PC-9 (cell line): ENCODE measurements at regions not wholly inside any gene's neighbourhood (a gene's known extent, or its start where the extent isn't known, plus 50 kb on each side); places are given as distances from the start of the nearest gene placed in this dataset.
"Not testable (repeated sequence)": the region's sequence is repeated elsewhere in the genome, so short reads cannot be mapped to it uniquely, and the experiment has no call there.

ENCODE experiments used
- BruUV-seq: library from RNA; stranded (reverse); fragments of 400-500 nt; replicated peaks from 2 replicates; lab custom pipeline; 2021; lab: Mats Ljungman, UMichigan
- CTCF ChIA-PET: fragments of 300-600 bp; sonication (Branson Sonifier 250); formaldehyde crosslinking; loops from one replicate; lab custom pipeline; 2022; ENCODE audit warnings: antibody characterized with exemption; lab: Charles Lee
- POLR2A ChIA-PET: fragments of 300-600 bp; sonication (Branson Sonifier 250); formaldehyde crosslinking; loops from one replicate; lab custom pipeline; 2022; ENCODE audit warnings: antibody characterized with exemption; ENCODE audit not compliant: unreplicated experiment; lab: Charles Lee
- DNase-seq, 2 experiments: peaks; one replicate each; pipeline versions ENCODE4 v3.0.0 to v3.0.0-alpha.2; 2015 to 2022; ENCODE audit warnings: mixed read lengths in 1 of 2
- H2AFZ ChIP-seq: fragments of 200-600 bp; sonication (generic); 2 replicates; pipeline ENCODE4 v1.8.1; 2017; ENCODE audit warnings: antibody characterized with exemption
- H3F3A ChIP-seq: fragments of 200-600 bp; sonication (generic); 2 replicates; pipeline ENCODE4 v1.8.1; 2017; ENCODE audit warnings: antibody characterized with exemption, mild to moderate bottlenecking, low read depth; ENCODE audit not compliant: insufficient read depth
- H3K27ac ChIP-seq: fragments of 200-600 bp; sonication (generic); 2 replicates; pipeline ENCODE4 v1.6.1; 2016; ENCODE audit warnings: mixed run types
- H3K27me3 ChIP-seq: fragments of 200-600 bp; sonication (generic); 2 replicates; pipeline ENCODE4 v1.6.1; 2016; ENCODE audit warnings: low read depth, mixed run types; ENCODE audit not compliant: insufficient read depth
- H3K36me3 ChIP-seq: fragments of 200-600 bp; sonication (generic); 2 replicates; pipeline ENCODE4 v1.6.1; 2016; ENCODE audit warnings: low read depth, mixed run types
- H3K4me1 ChIP-seq: fragments of 200-600 bp; sonication (generic); replicated peaks from 2 replicates; pipeline ENCODE4 v1.6.1; 2016; ENCODE audit warnings: mixed run types; ENCODE audit not compliant: insufficient read depth
- H3K4me2 ChIP-seq: fragments of 200-600 bp; sonication (generic); 2 replicates; pipeline ENCODE4 v1.6.1; 2017; ENCODE audit warnings: mixed run types
- H3K4me3 ChIP-seq: fragments of 200-600 bp; sonication (generic); 2 replicates; pipeline ENCODE4 v1.6.1; 2016; ENCODE audit warnings: mixed run types
- H3K79me2 ChIP-seq: fragments of 200-600 bp; sonication (generic); 2 replicates; pipeline ENCODE4 v1.6.1; 2017; ENCODE audit warnings: low read depth, mixed run types
- H3K9me2 ChIP-seq: fragments of 200-600 bp; sonication (generic); 2 replicates; pipeline ENCODE4 v1.8.1; 2017; ENCODE audit warnings: mild to moderate bottlenecking; ENCODE audit not compliant: insufficient read depth
- H3K9me3 ChIP-seq: fragments of 200-600 bp; sonication (generic); 2 replicates; pipeline ENCODE4 v1.8.1; 2016; ENCODE audit warnings: low read depth; ENCODE audit not compliant: insufficient read depth
- H4K20me1 ChIP-seq: fragments of 200-600 bp; sonication (generic); 2 replicates; pipeline ENCODE4 v1.8.1; 2017; ENCODE audit not compliant: insufficient read depth
- CTCF ChIP-seq: fragments of 200-600 bp; sonication (generic); conservative IDR thresholded peaks from 2 replicates; pipeline ENCODE4 v1.6.1; 2017; ENCODE audit warnings: mixed run types, antibody characterized with exemption, mild to moderate bottlenecking, moderate library complexity
- EZH2 ChIP-seq: fragments of 200-600 bp; sonication (generic); IDR thresholded peaks from 2 replicates; pipeline ENCODE4 v1.8.0; 2017; ENCODE audit warnings: antibody characterized with exemption, low read depth
- intact Hi-C: fragments of 100-400 bp; cut with micrococcal nuclease; formaldehyde crosslinking; loops from one replicate; pipeline ENCODE4 v1.10.0; 2022; ENCODE audit not compliant: unreplicated experiment

GRCh38 chrX:128622296-128622695, 570.1 kb upstream of the ACTRT1 start:
- POLR2A ChIA-PET: no interaction called here
- TF ChIP-seq EZH2: no peak
- no peak for TF ChIP-seq CTCF
- no peaks in the 10 kb centered on the region for H3K36me3 ChIP-seq
- no peak for DNase-seq
- CTCF ChIA-PET: no interaction called here
- H3K27me3 ChIP-seq: no peaks in the 10 kb centered on the region
- no peaks in the 10 kb centered on the region for H3K9me2 ChIP-seq
- no peaks in the 10 kb centered on the region for H4K20me1 ChIP-seq
- no peaks in the 10 kb centered on the region for H3K9me3 ChIP-seq
- intact Hi-C loops: no loop called here
- H2AFZ ChIP-seq: no peak overlapping the region
- no peaks in the 10 kb centered on the region for H3K79me2 ChIP-seq
- H3K4me1 ChIP-seq: no peaks in the 10 kb centered on the region
- H3K4me3 ChIP-seq: no peak overlapping the region
- H3K4me2 ChIP-seq: no peak overlapping the region
- H3F3A ChIP-seq: no peaks in the 10 kb centered on the region; the same call in 1 of the 2 replicates
- no TSS peak for BruUV-seq
- H3K27ac ChIP-seq: no peak overlapping the region

- no peak for DNase-seq
- Histone ChIP-seq H3K4me3 (no peak overlapping the region), H3K9me3 (no peaks in the 10 kb centered on the region), H3F3A (no peaks in the 10 kb centered on the region; the same call in 1 of the 2 replicates), H3K27ac (no peak overlapping the region), H3K27me3 (no peaks in the 10 kb centered on the region), H3K36me3 (no peaks in the 10 kb centered on the region), H3K79me2 (no peaks in the 10 kb centered on the region), H3K4me1 (no peaks in the 10 kb centered on the region), H4K20me1 (no peaks in the 10 kb centered on the region), H3K9me2 (no peaks in the 10 kb centered on the region), H2AFZ (no peak overlapping the region), H3K4me2 (no peak overlapping the region)
- no TSS peak for BruUV-seq
- CTCF ChIA-PET: no interaction called here
- TF ChIP-seq EZH2 (no peak), CTCF (no peak)
- intact Hi-C loops: no loop called here
- POLR2A ChIA-PET: no interaction called here
Observed at GRCh38 chrX:128619490-128619889, 567.3 kb upstream of the ACTRT1 start.

- H3F3A ChIP-seq: no peaks in the 10 kb centered on the region; the same call in 1 of the 2 replicates
- intact Hi-C loops: no loop called here
- no peaks in the 10 kb centered on the region for H4K20me1 ChIP-seq
- H3K27ac ChIP-seq: no peak overlapping the region
- no peak for TF ChIP-seq EZH2
- TF ChIP-seq CTCF: no peak
- H3K36me3 ChIP-seq: no peaks in the 10 kb centered on the region
- no peaks in the 10 kb centered on the region for H3K27me3 ChIP-seq
- no peak overlapping the region for H3K4me2 ChIP-seq
- no peak for DNase-seq
- no peak overlapping the region for H2AFZ ChIP-seq
- POLR2A ChIA-PET: no interaction called here
- CTCF ChIA-PET: no interaction called here
- no peaks in the 10 kb centered on the region for H3K9me3 ChIP-seq
- no peaks in the 10 kb centered on the region for H3K9me2 ChIP-seq
- no peak overlapping the region for H3K4me3 ChIP-seq
- no TSS peak for BruUV-seq
- H3K4me1 ChIP-seq: no peaks in the 10 kb centered on the region
- H3K79me2 ChIP-seq: no peaks in the 10 kb centered on the region
Observed at GRCh38 chrX:128616933-128617332, 564.7 kb upstream of the ACTRT1 start.

GRCh38 chrX:128606817-128607216, 554.6 kb upstream of the ACTRT1 start:
- intact Hi-C loops, BruUV-seq, POLR2A ChIA-PET, H3K9me3 ChIP-seq, H3K4me3 ChIP-seq, H3K4me2 ChIP-seq, DNase-seq, H3K9me2 ChIP-seq, H3K27me3 ChIP-seq, CTCF ChIA-PET, H2AFZ ChIP-seq, H4K20me1 ChIP-seq, H3K27ac ChIP-seq, H3F3A ChIP-seq, H3K36me3 ChIP-seq, H3K79me2 ChIP-seq, H3K4me1 ChIP-seq: not testable (repeated sequence)

GRCh38 chrX:128606357-128606756, 554.2 kb upstream of the ACTRT1 start:
- H3K27me3 ChIP-seq, DNase-seq, H3K4me2 ChIP-seq, H3K4me3 ChIP-seq, CTCF ChIA-PET, H4K20me1 ChIP-seq, intact Hi-C loops, BruUV-seq, POLR2A ChIA-PET, H3K27ac ChIP-seq, H3K9me3 ChIP-seq, H3K36me3 ChIP-seq, H2AFZ ChIP-seq, H3K79me2 ChIP-seq, H3F3A ChIP-seq, H3K4me1 ChIP-seq, H3K9me2 ChIP-seq: not testable (repeated sequence)
